Esophagus squamous epithelium (tissue), 5 donors: ENCODE measurements at regions not wholly inside any gene's neighbourhood (a gene's known extent, or its start where the extent isn't known, plus 50 kb on each side); places are given as distances from the start of the nearest gene placed in this dataset.

ENCODE experiments used
- DNase-seq: peaks from one replicate; lab custom pipeline; 2025; lab: John Stamatoyannopoulos, UW
- H3K27ac ChIP-seq, 4 donors: fragments of 200-600 bp; sonication (generic); one replicate each; pipeline ENCODE4 v1.5.1; 2016 to 2019; ENCODE audit warnings: mild to moderate bottlenecking in 1 of 4
- H3K27me3 ChIP-seq, 4 donors: fragments of 200-600 bp; sonication (generic); 1 replicate in 3 of 4; 2 replicates in 1 of 4; pipeline versions ENCODE4 v1.5.1 to v1.6.0; 2017 to 2021; ENCODE audit warnings: antibody characterized with exemption in 1 of 4
- H3K36me3 ChIP-seq, 3 donors: fragments of 200-600 bp; sonication (generic); one replicate each; pipeline ENCODE4 v1.5.1; 2016 to 2019
- H3K4me1 ChIP-seq, 3 donors: fragments of 200-600 bp; sonication (generic); one replicate each; pipeline ENCODE4 v1.5.1; 2017 to 2019
- H3K4me3 ChIP-seq, 4 donors: fragments of 200-600 bp; sonication (generic); 1 replicate in 3 of 4; 2 replicates in 1 of 4; pipeline ENCODE4 v1.5.1; 2016 to 2019; ENCODE audit warnings: mild to moderate bottlenecking in 2 of 4, moderate library complexity in 1 of 4
- H3K9me3 ChIP-seq, 3 donors: fragments of 200-600 bp; sonication (generic); one replicate each; pipeline ENCODE4 v1.5.1; 2016 to 2019
- CTCF ChIP-seq, 6 experiments: fragments of 450-650 bp in 4 of 6; fragments of 200-600 bp in 2 of 6; sonication (generic) in 2 of 6; IDR thresholded peaks; one replicate each; pipeline ENCODE4 v1.5.1; 2016 to 2019; ENCODE audit warnings: antibody characterized with exemption in 6 of 6, mild to moderate bottlenecking in 4 of 6, moderate library complexity in 4 of 6
- POLR2A ChIP-seq, 4 donors: fragments of 450-650 bp; IDR thresholded peaks; one replicate each; pipeline ENCODE4 v1.6.1; 2017; ENCODE audit warnings: antibody characterized with exemption in 4 of 4, mild to moderate bottlenecking in 4 of 4, moderate library complexity in 3 of 4
- WGBS, 2 donors: methylation state at CpG; one replicate each; pipeline ENCODE4 v1.1.5; 2018; 5-methylcytosine and 5-hydroxymethylcytosine counted together
- intact Hi-C: fragments of 100-400 bp; cut with DNase I; formaldehyde crosslinking; loops from one replicate; pipeline ENCODE4 v1.15.0; 2022
- donor health status: DM: yes; HTN: yes; CAD: no.

- H3K27ac ChIP-seq = no peak overlapping the region
- no peaks in the 10 kb centered on the region for H3K36me3 ChIP-seq
- DNase-seq = no peak
- WGBS, 2 donors = 32 to 42% methylated on average over 3 of the region's 3 CpGs
- intact Hi-C loops = no loop called here
- no peaks in the 10 kb centered on the region for H3K27me3 ChIP-seq
- no peak overlapping the region for H3K4me3 ChIP-seq
- H3K9me3 ChIP-seq = no peaks in the 10 kb centered on the region
- H3K4me1 ChIP-seq = no peaks in the 10 kb centered on the region
- TF ChIP-seq CTCF (IDR thresholded peaks at IDR 0.05) (no peak), POLR2A (IDR thresholded peaks at IDR 0.05) (no peak)
These were observed 254.6 kb downstream of the MTRR start for GRCh38 chr5:8123559-8123958.

GRCh38 chr5:8134609-8135008, 265.7 kb downstream of the MTRR start:
- no peak for TF ChIP-seq CTCF (IDR thresholded peaks at IDR 0.05)

GRCh38 chr5:8135742-8136141, 266.8 kb downstream of the MTRR start:
- intact Hi-C loops = no loop called here
- H3K4me1 ChIP-seq = no peaks in the 10 kb centered on the region
- no peak for TF ChIP-seq CTCF (IDR thresholded peaks at IDR 0.05)
- TF ChIP-seq POLR2A (IDR thresholded peaks at IDR 0.05) = no peak
- no peak overlapping the region for H3K27ac ChIP-seq
- H3K9me3 ChIP-seq = no peaks in the 10 kb centered on the region
- no peaks in the 10 kb centered on the region for H3K36me3 ChIP-seq
- no peak overlapping the region for H3K4me3 ChIP-seq
- WGBS, 2 donors = 63 to 72% methylated on average over 4 of the region's 4 CpGs
- no peak for DNase-seq
- no peaks in the 10 kb centered on the region for H3K27me3 ChIP-seq

More at GRCh38 chr5:8134609-8135008, 265.7 kb downstream of the MTRR start:
- no peak overlapping the region for H3K4me3 ChIP-seq
- no peaks in the 10 kb centered on the region for H3K9me3 ChIP-seq
- intact Hi-C loops = no loop called here
- no peaks in the 10 kb centered on the region for H3K4me1 ChIP-seq
- no peaks in the 10 kb centered on the region for H3K27me3 ChIP-seq
- 56 to 76% methylated on average over 5 of the region's 5 CpGs for WGBS, 2 donors
- no peak for DNase-seq
- no peak overlapping the region for H3K27ac ChIP-seq
- H3K36me3 ChIP-seq = no peaks in the 10 kb centered on the region

- H3K27me3 ChIP-seq = no peaks in the 10 kb centered on the region
- WGBS, 2 donors = 76 to 78% methylated on average over 3 of the region's 3 CpGs
These were observed 267.3 kb downstream of the MTRR start for GRCh38 chr5:8136271-8136670.

GRCh38 chr5:8137941-8138550, 269.1 kb downstream of the MTRR start:
- H3K9me3 ChIP-seq = no peaks in the 10 kb centered on the region
- intact Hi-C loops = no loop called here
- no peaks in the 10 kb centered on the region for H3K4me1 ChIP-seq
- H3K4me3 ChIP-seq = no peak overlapping the region
- H3K27me3 ChIP-seq = no peaks in the 10 kb centered on the region
- TF ChIP-seq CTCF (IDR thresholded peaks at IDR 0.05) (no peak), POLR2A (IDR thresholded peaks at IDR 0.05) (no peak)
- WGBS, 2 donors = 52 to 61% methylated on average over 2 of the region's 2 CpGs
- no peak for DNase-seq
- no peaks in the 10 kb centered on the region for H3K36me3 ChIP-seq
- H3K27ac ChIP-seq = no peak overlapping the region

More at GRCh38 chr5:8136271-8136670, 267.3 kb downstream of the MTRR start:
- DNase-seq = no peak
- Histone ChIP-seq H3K27ac (no peak overlapping the region), H3K36me3 (no peaks in the 10 kb centered on the region), H3K4me3 (no peak overlapping the region), H3K4me1 (no peaks in the 10 kb centered on the region), H3K9me3 (no peaks in the 10 kb centered on the region)
- TF ChIP-seq POLR2A (IDR thresholded peaks at IDR 0.05) (no peak), CTCF (IDR thresholded peaks at IDR 0.05) (no peak)
- intact Hi-C loops = no loop called here
